Parathyroid adenoma (tissue), 2 donors: ENCODE measurements at regions not wholly inside any gene's neighbourhood (a gene's known extent, or its start where the extent isn't known, plus 50 kb on each side); places are given as distances from the start of the nearest gene placed in this dataset.

Experiments
- H2AFZ ChIP-seq: fragments of 300-600 bp; sonication (generic); one replicate; pipeline ENCODE4 v1.7.0; 2017; ENCODE audit warnings: antibody characterized with exemption, mild to moderate bottlenecking
- H3K27ac ChIP-seq: fragments of 300-600 bp; sonication (generic); one replicate; pipeline ENCODE4 v1.7.0; 2017
- H3K27me3 ChIP-seq: fragments of 300-600 bp; sonication (generic); one replicate; pipeline ENCODE4 v1.7.0; 2017; ENCODE audit warnings: low read length; ENCODE audit not compliant: control insufficient read depth, insufficient read depth
- H3K36me3 ChIP-seq: fragments of 300-600 bp; sonication (generic); one replicate; pipeline ENCODE4 v1.7.0; 2017; ENCODE audit warnings: low read length; ENCODE audit not compliant: control insufficient read depth, insufficient read depth
- H3K4me1 ChIP-seq: fragments of 300-600 bp; sonication (generic); one replicate; pipeline ENCODE4 v1.7.0; 2017; ENCODE audit warnings: control low read depth
- H3K4me2 ChIP-seq: fragments of 300-600 bp; sonication (generic); one replicate; pipeline ENCODE4 v1.7.0; 2017; ENCODE audit warnings: low read length
- H3K4me3 ChIP-seq: fragments of 300-600 bp; sonication (generic); one replicate; pipeline ENCODE4 v1.7.0; 2017; ENCODE audit warnings: low read depth, low read length
- H3K79me2 ChIP-seq: fragments of 300-600 bp; sonication (generic); one replicate; pipeline ENCODE4 v1.7.0; 2017; ENCODE audit warnings: control low read depth
- H3K9ac ChIP-seq: fragments of 300-600 bp; sonication (generic); one replicate; pipeline ENCODE4 v1.7.0; 2017; ENCODE audit warnings: mild to moderate bottlenecking
- H3K9me3 ChIP-seq: fragments of 300-600 bp; sonication (generic); one replicate; pipeline ENCODE4 v1.7.0; 2017; ENCODE audit warnings: low read length; ENCODE audit not compliant: control insufficient read depth
- CTCF ChIP-seq: fragments of 300-600 bp; sonication (generic); IDR thresholded peaks from one replicate; pipeline ENCODE4 v1.7.0; 2017; ENCODE audit warnings: antibody characterized with exemption, mild to moderate bottlenecking
- donor health status: primary hyperparathyroidism.

DNA sequence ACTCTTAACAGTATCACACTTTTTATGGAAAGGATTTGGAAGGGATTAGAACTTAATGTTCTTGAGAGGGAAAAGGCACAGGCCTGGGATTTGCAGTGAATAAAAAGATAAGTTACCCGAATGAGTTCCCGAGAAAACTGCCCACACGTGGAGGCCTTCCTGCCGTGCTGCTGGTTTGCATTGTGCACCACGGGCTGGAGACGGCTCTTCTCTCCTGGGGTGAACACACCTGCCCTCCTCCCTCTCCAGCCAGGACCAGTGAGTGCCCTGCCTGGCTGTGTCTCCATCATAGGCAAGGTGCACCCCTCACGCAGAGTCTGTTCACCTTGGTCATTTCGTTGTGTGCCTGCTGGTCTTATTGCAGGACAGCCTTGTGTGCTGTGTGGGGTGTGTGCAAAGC lies 336.3 kb upstream of the SHH start:
- Histone ChIP-seq H3K4me1 (no peaks in the 10 kb centered on the region), H3K9ac (no peak overlapping the region), H3K9me3 (no peaks in the 10 kb centered on the region), H2AFZ (no peak overlapping the region), H3K79me2 (no peaks in the 10 kb centered on the region), H3K4me2 (no peak overlapping the region), H3K4me3 (no peak overlapping the region), H3K27me3 (no peaks in the 10 kb centered on the region), H3K27ac (no peak overlapping the region), H3K36me3 (no peaks in the 10 kb centered on the region)
- TF ChIP-seq CTCF: no peak

DNA sequence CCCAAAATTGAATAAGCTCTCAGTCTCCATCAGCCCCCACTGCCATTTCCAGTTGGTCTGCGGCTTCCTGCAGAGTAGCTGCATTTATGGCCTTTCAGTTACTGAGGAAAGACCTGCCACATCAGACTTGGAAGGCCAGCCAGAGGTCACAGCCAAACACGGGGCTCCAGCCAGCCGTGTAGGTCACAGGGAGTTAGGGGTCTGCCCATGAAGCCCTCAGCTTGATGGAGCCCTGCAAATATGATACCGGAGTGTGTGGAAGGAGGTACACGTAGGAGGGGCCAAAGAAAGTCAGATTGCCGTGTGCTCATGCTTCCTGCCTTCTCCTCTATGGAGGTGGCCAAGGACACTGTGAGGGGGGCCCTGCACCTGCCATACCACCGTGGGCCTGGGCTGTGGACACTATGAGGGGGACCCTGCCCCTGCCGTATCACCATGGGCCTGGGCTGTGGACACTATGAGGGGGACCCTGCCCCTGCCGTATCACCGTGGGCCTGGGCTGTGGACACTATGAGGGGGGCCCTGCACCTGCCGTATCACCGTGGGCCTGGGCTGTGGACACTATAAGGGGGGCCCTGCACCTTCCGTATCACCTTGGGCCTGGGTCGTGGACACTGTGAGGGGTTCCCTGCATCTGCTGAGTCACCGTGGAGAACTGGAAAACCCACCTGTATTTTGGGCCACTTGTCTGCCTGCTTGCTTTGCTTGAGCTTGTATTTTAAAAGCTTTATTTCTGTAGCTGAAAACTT lies 335.7 kb upstream of the SHH start:
- H3K27me3 ChIP-seq: no peaks in the 10 kb centered on the region
- TF ChIP-seq CTCF: no peak

DNA sequence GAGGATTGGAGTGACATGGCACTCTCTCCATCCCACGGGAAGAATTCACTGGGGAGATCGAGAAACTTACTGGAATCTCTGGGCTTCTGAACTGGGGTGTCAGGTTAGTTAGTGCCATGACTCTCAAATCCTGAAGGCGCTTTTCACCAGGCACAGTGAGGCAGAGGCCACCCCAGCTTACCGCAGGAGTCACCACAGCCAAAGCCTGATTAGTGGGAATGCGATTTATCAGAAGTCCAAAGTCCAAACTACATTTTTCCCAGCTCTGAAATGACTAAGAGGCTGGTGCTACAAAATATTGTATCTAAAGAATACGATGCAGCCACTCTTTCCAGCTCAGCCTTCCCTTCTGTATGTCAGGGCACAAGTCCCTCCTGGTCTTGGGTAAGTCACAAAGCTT lies 334.8 kb upstream of the SHH start:
- no peak overlapping the region for H3K4me3 ChIP-seq
- H3K36me3 ChIP-seq: no peaks in the 10 kb centered on the region
- H2AFZ ChIP-seq: no peak overlapping the region
- H3K27ac ChIP-seq: no peak overlapping the region
- no peak for TF ChIP-seq CTCF
- no peak overlapping the region for H3K4me2 ChIP-seq
- no peaks in the 10 kb centered on the region for H3K4me1 ChIP-seq
- no peaks in the 10 kb centered on the region for H3K27me3 ChIP-seq
- H3K9me3 ChIP-seq: no peaks in the 10 kb centered on the region
- no peak overlapping the region for H3K9ac ChIP-seq
- H3K79me2 ChIP-seq: no peaks in the 10 kb centered on the region

More for the DNA sequence above, 335.7 kb upstream of the SHH start:
- Histone ChIP-seq H3K27ac (no peak overlapping the region), H3K4me3 (no peak overlapping the region), H3K9ac (no peak overlapping the region), H3K4me2 (no peak overlapping the region), H3K36me3 (no peaks in the 10 kb centered on the region), H3K79me2 (no peaks in the 10 kb centered on the region), H3K9me3 (no peaks in the 10 kb centered on the region), H2AFZ (no peak overlapping the region), H3K4me1 (no peaks in the 10 kb centered on the region)

DNA sequence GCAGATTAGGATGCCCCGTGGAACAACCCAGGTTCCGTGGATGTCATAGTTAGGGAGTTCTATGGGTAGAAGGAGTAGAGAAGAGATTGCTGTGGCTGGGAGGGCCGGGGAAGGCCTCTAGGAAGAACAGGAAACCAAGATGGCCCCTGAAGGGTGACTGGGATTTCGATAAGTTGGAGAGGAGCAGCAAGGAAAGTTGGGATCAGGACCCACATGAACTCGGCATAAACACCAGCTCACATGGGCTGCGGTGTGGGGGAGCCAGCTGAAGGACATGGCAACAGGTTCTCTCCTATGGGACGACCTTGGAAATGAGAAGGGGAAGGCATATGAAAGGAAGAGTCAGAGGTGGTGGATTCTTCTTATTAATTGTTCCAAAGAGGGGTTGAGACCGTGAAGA lies 333.7 kb upstream of the SHH start:
- no peaks in the 10 kb centered on the region for H3K9me3 ChIP-seq
- H3K9ac ChIP-seq: no peak overlapping the region
- H2AFZ ChIP-seq: no peak overlapping the region
- H3K4me1 ChIP-seq: no peaks in the 10 kb centered on the region
- no peak overlapping the region for H3K4me3 ChIP-seq
- no peak for TF ChIP-seq CTCF
- no peaks in the 10 kb centered on the region for H3K36me3 ChIP-seq
- no peaks in the 10 kb centered on the region for H3K27me3 ChIP-seq
- H3K4me2 ChIP-seq: no peak overlapping the region
- H3K79me2 ChIP-seq: no peaks in the 10 kb centered on the region
- no peak overlapping the region for H3K27ac ChIP-seq

GRCh38 chr7:156145184-156145583 lies 332.9 kb upstream of the SHH start:
- no peaks in the 10 kb centered on the region for H3K9me3 ChIP-seq
- H3K9ac ChIP-seq: no peak overlapping the region
- H3K27me3 ChIP-seq: no peaks in the 10 kb centered on the region
- no peaks in the 10 kb centered on the region for H3K79me2 ChIP-seq
- no peak overlapping the region for H3K27ac ChIP-seq
- no peak for TF ChIP-seq CTCF
- no peaks in the 10 kb centered on the region for H3K36me3 ChIP-seq
- H3K4me3 ChIP-seq: no peak overlapping the region
- H3K4me1 ChIP-seq: no peaks in the 10 kb centered on the region
- no peak overlapping the region for H3K4me2 ChIP-seq
- no peak overlapping the region for H2AFZ ChIP-seq
